ENCODE measurements at regions not wholly inside any gene's neighbourhood (a gene's known extent, or its start where the extent isn't known, plus 50 kb on each side); places are given as distances from the start of the nearest gene placed in this dataset.
A peak's percentile ranks its signal among the peaks of the same experiment; 100 is the strongest.

DNA sequence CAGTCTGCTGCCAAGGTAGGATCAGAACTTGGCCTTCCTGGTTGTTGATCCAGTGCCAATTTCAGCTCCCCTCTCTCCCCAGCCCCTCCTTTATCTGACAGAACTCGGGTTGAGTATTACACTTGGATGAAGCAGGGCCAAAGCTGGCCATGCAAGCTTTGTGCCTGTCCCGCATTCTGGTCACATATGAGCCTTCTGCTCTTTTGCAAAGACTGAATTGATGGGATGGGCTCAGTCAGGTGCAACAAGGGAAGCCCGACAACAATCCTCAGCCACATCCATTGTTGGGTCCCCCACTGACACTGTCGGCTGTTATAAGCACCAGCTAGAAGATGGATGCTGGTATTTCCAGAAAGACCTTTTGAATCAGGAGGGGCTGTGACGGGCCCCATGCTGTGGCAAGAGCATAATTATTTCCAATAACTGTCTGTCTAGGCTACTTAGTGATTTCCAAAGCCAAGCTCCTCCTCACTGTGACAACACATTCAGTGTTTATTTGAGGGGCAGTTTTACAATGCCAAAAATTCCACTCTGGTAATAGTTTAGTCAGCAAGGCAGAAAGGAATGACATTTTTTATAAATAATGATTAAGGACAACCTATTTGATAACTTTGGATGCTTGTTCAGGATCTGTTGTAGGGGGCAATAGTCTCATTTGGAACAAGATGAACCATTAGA is 146.8 kb upstream of the FRMD4B start:
- no peak overlapping the region for H3K9ac ChIP-seq (ENCODE audit: low read depth, low read length)
- no peaks in the 10 kb centered on the region for H3K4me1 ChIP-seq (ENCODE audit: control insufficient read depth, insufficient read depth, low read length)
- H3K9me3 ChIP-seq (ENCODE audit: control insufficient read depth, insufficient read depth, low read length), result no peaks in the 10 kb centered on the region
- H3K27ac ChIP-seq (ENCODE audit: low read depth, low read length), result no peak overlapping the region
- no peaks in the 10 kb centered on the region for H3K36me3 ChIP-seq (ENCODE audit: control insufficient read depth, insufficient read depth, low read length)
- no peaks in the 10 kb centered on the region for H3K27me3 ChIP-seq (ENCODE audit: control insufficient read depth, insufficient read depth, low read length)
- H3K4me3 ChIP-seq (ENCODE audit: low read depth, low read length), result no peak overlapping the region

DNA sequence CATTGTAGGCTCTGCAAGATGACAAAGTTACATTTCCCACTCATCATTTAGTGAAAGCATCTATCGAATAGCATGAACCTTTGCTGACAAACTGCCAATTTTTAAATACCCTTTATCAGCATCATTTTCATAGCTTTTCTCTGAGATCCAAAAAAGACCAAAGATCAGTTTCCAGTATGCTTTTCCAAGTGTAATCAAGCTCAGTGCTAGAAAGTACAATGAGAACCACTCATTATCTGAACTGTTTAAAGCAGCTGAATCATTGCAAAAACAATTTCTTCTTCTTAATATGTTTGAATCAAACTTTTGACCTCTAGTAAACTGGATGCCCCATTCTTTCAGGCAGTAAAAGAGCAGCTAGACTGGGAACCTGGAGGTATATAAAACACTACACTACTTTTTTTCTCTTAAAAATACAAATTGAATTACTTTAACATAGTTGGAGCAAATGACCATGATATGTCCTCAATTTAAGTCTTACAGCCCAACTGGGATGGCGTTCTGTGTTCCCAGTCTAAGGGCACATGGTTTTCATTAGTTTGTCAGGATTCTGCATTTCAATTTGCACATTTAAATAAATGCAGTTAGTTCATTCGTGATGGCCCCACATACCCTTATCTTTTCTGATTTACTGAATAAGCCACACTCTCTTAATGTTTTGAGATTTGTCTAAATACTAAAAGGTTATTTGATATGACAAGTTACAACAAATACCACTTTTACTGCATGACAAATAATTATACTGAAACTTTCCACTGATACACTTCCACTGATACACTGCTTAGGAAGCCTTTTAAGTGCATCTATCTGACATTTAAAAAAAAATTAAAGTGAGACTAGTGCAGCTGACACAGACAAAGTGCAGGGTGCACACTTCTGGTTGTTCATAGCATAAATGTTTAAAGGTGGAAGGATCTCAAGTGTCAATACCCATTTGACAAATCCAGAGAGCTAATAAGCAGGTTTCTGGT is 146.0 kb upstream of the FRMD4B start:
- Histone ChIP-seq H3K27ac (ENCODE audit: low read depth, low read length) (no peak overlapping the region), H3K27me3 (ENCODE audit: control insufficient read depth, insufficient read depth, low read length) (no peaks in the 10 kb centered on the region), H3K36me3 (ENCODE audit: control insufficient read depth, insufficient read depth, low read length) (no peaks in the 10 kb centered on the region), H3K4me3 (ENCODE audit: low read depth, low read length) (no peak overlapping the region), H3K4me1 (ENCODE audit: control insufficient read depth, insufficient read depth, low read length) (no peaks in the 10 kb centered on the region), H3K9ac (ENCODE audit: low read depth, low read length) (no peak overlapping the region), H3K9me3 (ENCODE audit: control insufficient read depth, insufficient read depth, low read length) (no peaks in the 10 kb centered on the region)

DNA sequence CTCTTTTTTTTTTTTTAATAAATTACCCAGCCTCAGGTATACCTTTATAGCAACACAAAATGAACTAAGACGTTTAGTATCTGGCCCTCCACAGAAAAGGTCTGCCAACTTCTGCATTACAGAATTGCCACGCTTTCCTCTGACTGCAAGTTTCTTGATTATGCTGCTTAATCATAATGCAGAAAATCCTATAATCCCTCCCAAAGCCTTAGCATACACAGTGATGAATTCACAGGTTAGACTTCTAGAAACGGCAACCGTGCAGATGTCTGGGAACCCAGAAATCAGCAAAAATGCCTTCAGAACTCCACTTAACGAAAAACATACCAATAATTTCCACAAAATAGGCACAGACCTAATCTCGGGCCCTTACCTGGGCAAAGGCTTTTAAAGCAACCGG is 144.7 kb upstream of the FRMD4B start:
- Histone ChIP-seq H3K9ac (ENCODE audit: low read depth, low read length) (no peak overlapping the region), H3K4me3 (ENCODE audit: low read depth, low read length) (no peak overlapping the region), H3K36me3 (ENCODE audit: control insufficient read depth, insufficient read depth, low read length) (no peaks in the 10 kb centered on the region), H3K27me3 (ENCODE audit: control insufficient read depth, insufficient read depth, low read length) (no peaks in the 10 kb centered on the region), H3K9me3 (ENCODE audit: control insufficient read depth, insufficient read depth, low read length) (no peaks in the 10 kb centered on the region), H3K27ac (ENCODE audit: low read depth, low read length) (no peak overlapping the region), H3K4me1 (ENCODE audit: control insufficient read depth, insufficient read depth, low read length) (no peaks in the 10 kb centered on the region)

DNA sequence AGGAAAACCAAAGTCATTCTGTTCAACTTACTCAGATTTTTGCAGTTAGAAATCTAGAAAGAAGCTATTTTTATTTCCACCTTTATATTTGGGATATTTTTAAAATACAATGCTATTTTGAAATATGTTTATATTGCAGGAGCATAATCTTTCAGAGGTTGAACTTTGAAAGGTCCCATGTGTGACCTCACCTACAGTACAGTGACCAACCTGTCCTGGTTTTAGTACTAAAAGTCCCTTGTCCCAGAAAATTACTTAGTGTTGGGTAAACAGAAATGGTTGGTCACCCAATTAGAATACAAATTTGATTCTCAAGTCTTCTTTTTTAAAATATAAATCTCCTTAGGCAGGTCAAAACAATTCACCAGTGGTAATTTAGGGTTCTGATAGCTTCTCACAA is 141.6 kb upstream of the FRMD4B start:
- no peak overlapping the region for H3K9ac ChIP-seq (ENCODE audit: low read depth, low read length)
- no peaks in the 10 kb centered on the region for H3K27me3 ChIP-seq (ENCODE audit: control insufficient read depth, insufficient read depth, low read length)
- H3K4me1 ChIP-seq (ENCODE audit: control insufficient read depth, insufficient read depth, low read length), result no peaks in the 10 kb centered on the region
- no peaks in the 10 kb centered on the region for H3K9me3 ChIP-seq (ENCODE audit: control insufficient read depth, insufficient read depth, low read length)
- H3K36me3 ChIP-seq (ENCODE audit: control insufficient read depth, insufficient read depth, low read length), result no peaks in the 10 kb centered on the region
- H3K4me3 ChIP-seq (ENCODE audit: low read depth, low read length), result no peak overlapping the region
- no peak overlapping the region for H3K27ac ChIP-seq (ENCODE audit: low read depth, low read length)

DNA sequence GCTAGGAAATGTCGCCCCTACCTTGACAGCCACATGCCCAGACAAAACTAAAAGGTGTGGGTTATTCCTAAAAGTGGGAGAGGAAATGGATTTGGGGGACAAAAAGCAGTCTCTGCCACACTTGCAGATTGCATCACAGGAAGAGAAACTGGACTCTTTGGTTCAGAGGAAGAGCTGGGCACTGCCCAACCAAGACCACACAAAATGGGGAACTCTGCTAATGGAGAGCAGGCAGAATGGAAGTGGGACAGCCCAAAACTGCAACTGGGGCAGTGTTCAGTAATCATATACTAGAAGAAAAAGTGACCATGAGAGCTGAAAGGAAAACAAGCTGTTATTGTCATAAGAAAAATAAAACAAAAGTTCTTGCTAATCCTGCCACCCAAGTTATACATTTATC is 138.9 kb upstream of the FRMD4B start:
- Histone ChIP-seq H3K27me3 (ENCODE audit: control insufficient read depth, insufficient read depth, low read length) (no peaks in the 10 kb centered on the region), H3K36me3 (ENCODE audit: control insufficient read depth, insufficient read depth, low read length) (no peaks in the 10 kb centered on the region), H3K27ac (ENCODE audit: low read depth, low read length) (no peak overlapping the region), H3K4me1 (ENCODE audit: control insufficient read depth, insufficient read depth, low read length) (no peaks in the 10 kb centered on the region), H3K9me3 (ENCODE audit: control insufficient read depth, insufficient read depth, low read length) (no peaks in the 10 kb centered on the region), H3K4me3 (ENCODE audit: low read depth, low read length) (no peak overlapping the region), H3K9ac (ENCODE audit: low read depth, low read length) (no peak overlapping the region)

DNA sequence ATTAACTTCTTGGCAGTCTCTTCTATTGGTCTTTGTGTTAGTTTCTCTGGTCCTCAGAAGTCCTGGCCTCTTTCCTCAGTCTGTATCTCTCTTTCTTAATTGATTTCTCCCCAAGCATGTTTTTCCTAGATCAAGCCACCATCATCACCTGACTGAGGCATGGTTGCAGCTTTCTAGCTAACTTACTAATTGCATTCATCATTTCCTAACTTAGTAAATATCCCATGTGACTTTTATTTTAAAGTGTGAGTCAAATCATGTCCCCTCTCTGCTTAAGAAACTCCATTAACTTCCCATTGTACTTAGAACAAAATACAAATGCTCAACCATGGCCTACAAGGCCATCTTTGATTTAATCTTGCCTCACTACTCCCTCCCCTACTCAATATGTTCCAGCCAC is 135.4 kb upstream of the FRMD4B start:
- H3K4me3 ChIP-seq (ENCODE audit: low read depth, low read length), result no peak overlapping the region
- no peaks in the 10 kb centered on the region for H3K36me3 ChIP-seq (ENCODE audit: control insufficient read depth, insufficient read depth, low read length)
- no peaks in the 10 kb centered on the region for H3K4me1 ChIP-seq (ENCODE audit: control insufficient read depth, insufficient read depth, low read length)
- no peak overlapping the region for H3K9ac ChIP-seq (ENCODE audit: low read depth, low read length)
- no peak overlapping the region for H3K27ac ChIP-seq (ENCODE audit: low read depth, low read length)
- no peaks in the 10 kb centered on the region for H3K27me3 ChIP-seq (ENCODE audit: control insufficient read depth, insufficient read depth, low read length)
- H3K9me3 ChIP-seq (ENCODE audit: control insufficient read depth, insufficient read depth, low read length), result no peaks in the 10 kb centered on the region

DNA sequence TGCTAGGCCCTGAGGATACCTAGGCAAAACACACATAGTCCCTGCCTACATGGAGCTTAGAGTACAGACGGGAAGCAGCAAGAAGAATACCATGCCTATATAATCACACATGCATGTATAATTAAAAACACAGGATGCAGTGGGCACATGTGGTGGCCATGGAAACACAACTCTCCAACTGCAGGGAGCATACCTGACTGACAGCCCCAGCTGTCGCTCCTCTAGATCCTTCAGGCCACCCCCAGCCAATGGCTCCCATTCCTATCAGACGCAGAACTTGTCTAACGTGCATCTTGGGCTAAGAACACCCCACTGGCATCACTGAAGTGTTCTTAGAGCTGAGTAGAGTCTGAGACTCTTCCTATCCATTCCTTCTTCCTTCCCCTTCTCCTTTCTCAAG is 125.5 kb upstream of the FRMD4B start:
- no peaks in the 10 kb centered on the region for H3K4me1 ChIP-seq (ENCODE audit: control insufficient read depth, insufficient read depth, low read length)
- H3K4me3 ChIP-seq (ENCODE audit: low read depth, low read length), result no peak overlapping the region
- no peaks in the 10 kb centered on the region for H3K36me3 ChIP-seq (ENCODE audit: control insufficient read depth, insufficient read depth, low read length)
- H3K9me3 ChIP-seq (ENCODE audit: control insufficient read depth, insufficient read depth, low read length), result no peaks in the 10 kb centered on the region
- no peak overlapping the region for H3K27ac ChIP-seq (ENCODE audit: low read depth, low read length)
- H3K27me3 ChIP-seq (ENCODE audit: control insufficient read depth, insufficient read depth, low read length), result no peaks in the 10 kb centered on the region
- H3K9ac ChIP-seq (ENCODE audit: low read depth, low read length), result no peak overlapping the region

DNA sequence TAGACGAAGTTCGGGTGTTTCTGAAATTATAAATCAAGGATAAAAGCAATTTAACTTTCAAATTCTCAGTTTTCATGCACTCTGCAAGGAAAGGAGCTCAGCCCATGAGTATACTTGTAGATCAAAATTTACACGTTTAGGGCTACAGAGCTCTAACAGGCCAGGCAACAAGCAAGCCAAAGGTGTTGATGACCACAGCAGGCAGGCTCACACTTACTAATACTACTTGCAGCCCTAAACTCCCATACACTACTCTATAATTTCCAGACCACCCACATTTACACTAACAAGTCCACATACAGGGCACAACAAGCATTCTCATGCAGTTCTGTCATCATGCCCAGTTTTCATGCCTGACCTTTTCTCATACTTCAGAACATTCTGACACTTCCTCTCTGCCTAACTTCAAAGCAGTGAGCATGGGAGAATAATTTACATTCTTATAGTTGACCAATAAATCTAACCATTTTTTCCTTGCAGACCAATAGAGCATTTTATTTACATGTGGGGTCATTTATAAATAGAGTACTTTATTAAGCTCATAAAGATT is 124.7 kb upstream of the FRMD4B start:
- no peak overlapping the region for H3K4me3 ChIP-seq (ENCODE audit: low read depth, low read length)
- no peak overlapping the region for H3K9ac ChIP-seq (ENCODE audit: low read depth, low read length)
- no peaks in the 10 kb centered on the region for H3K27me3 ChIP-seq (ENCODE audit: control insufficient read depth, insufficient read depth, low read length)
- no peak overlapping the region for H3K27ac ChIP-seq (ENCODE audit: low read depth, low read length)
- no peaks in the 10 kb centered on the region for H3K9me3 ChIP-seq (ENCODE audit: control insufficient read depth, insufficient read depth, low read length)
- no peaks in the 10 kb centered on the region for H3K36me3 ChIP-seq (ENCODE audit: control insufficient read depth, insufficient read depth, low read length)
- no peaks in the 10 kb centered on the region for H3K4me1 ChIP-seq (ENCODE audit: control insufficient read depth, insufficient read depth, low read length)

DNA sequence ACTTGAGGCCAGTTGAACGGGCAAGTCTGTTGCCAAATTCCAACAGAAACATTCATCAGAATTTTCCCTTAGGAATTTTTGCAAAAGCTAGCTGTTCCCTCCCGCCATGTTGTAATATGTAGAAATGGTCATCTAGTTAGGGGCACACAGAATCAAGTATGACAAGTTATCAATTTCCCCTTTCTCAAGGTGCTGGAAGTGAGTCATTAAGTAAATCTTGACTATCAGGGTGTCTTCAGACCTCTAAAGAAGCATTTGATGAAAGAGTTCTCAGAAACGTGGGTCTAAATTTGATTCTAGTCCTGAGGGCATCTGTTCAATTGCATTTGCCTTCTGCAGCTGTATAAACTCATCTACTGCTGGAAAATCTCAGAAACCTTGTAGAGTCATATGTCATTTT is 123.4 kb upstream of the FRMD4B start:
- Histone ChIP-seq H3K9me3 (ENCODE audit: control insufficient read depth, insufficient read depth, low read length) (no peaks in the 10 kb centered on the region), H3K9ac (ENCODE audit: low read depth, low read length) (no peak overlapping the region), H3K4me3 (ENCODE audit: low read depth, low read length) (no peak overlapping the region), H3K36me3 (ENCODE audit: control insufficient read depth, insufficient read depth, low read length) (no peaks in the 10 kb centered on the region), H3K27ac (ENCODE audit: low read depth, low read length) (no peak overlapping the region), H3K27me3 (ENCODE audit: control insufficient read depth, insufficient read depth, low read length) (no peaks in the 10 kb centered on the region), H3K4me1 (ENCODE audit: control insufficient read depth, insufficient read depth, low read length) (no peaks in the 10 kb centered on the region)

DNA sequence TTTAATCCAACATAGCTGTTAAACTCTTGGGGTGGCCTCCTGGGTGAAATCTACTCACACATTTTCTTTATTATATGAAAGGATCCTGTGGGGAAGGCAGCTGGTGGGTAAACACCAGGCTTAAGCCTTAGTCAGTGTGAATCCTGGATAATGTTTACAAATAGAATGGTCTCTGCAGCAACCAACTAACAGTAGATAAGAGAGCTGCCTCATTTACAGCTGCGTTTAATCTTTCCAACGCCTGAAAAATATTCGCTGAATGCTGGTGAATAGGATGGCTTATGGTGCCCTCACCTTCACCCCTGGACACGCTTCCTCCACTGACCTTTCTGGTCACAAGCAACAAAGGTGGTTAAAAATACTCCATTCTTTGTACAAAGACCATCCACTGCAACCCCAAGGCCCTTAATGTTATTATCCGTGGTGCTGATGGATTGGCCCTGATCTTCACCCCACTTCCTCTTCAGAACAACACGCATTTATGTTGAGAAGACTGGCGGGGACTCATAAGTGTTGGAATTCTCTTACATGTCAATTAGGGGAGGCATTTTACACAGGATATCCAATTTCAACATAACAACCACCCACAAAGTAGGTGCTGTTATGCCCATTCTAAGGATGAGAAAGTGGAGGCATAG is 120.0 kb upstream of the FRMD4B start:
- no peaks in the 10 kb centered on the region for H3K36me3 ChIP-seq (ENCODE audit: control insufficient read depth, insufficient read depth, low read length)
- no peaks in the 10 kb centered on the region for H3K27me3 ChIP-seq (ENCODE audit: control insufficient read depth, insufficient read depth, low read length)
- peak overlapping the region; percentile 22 for H3K27ac ChIP-seq (ENCODE audit: low read depth, low read length)
- no peak overlapping the region for H3K4me3 ChIP-seq (ENCODE audit: low read depth, low read length)
- no peaks in the 10 kb centered on the region for H3K9me3 ChIP-seq (ENCODE audit: control insufficient read depth, insufficient read depth, low read length)
- no peak overlapping the region for H3K9ac ChIP-seq (ENCODE audit: low read depth, low read length)
- no peaks in the 10 kb centered on the region for H3K4me1 ChIP-seq (ENCODE audit: control insufficient read depth, insufficient read depth, low read length)

DNA sequence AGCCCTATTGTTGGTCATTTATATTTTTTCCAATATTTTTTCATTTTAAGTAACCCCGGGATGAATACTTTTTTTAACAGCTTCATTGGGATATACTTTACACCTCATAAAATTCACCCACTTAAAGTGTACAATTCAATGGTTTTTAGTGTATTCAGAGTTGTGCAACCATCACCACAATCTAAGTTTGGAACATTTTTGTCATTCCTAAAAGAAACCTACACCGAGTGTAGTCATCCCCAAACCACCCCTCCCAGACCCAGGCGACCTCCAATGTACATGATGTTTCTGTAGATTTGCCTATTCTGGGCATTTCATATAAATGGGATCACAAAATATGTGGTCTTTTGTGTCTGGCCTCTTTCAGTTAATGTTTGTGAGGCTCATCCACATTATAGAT is 118.3 kb upstream of the FRMD4B start:
- no peak overlapping the region for H3K9ac ChIP-seq (ENCODE audit: low read depth, low read length)
- no peaks in the 10 kb centered on the region for H3K36me3 ChIP-seq (ENCODE audit: control insufficient read depth, insufficient read depth, low read length)
- no peak overlapping the region for H3K27ac ChIP-seq (ENCODE audit: low read depth, low read length)
- H3K27me3 ChIP-seq (ENCODE audit: control insufficient read depth, insufficient read depth, low read length), result no peaks in the 10 kb centered on the region
- H3K4me1 ChIP-seq (ENCODE audit: control insufficient read depth, insufficient read depth, low read length), result no peaks in the 10 kb centered on the region
- H3K9me3 ChIP-seq (ENCODE audit: control insufficient read depth, insufficient read depth, low read length), result no peaks in the 10 kb centered on the region
- no peak overlapping the region for H3K4me3 ChIP-seq (ENCODE audit: low read depth, low read length)

All from HUES48 (cell line).